Vagina (tissue), 2 donors: ENCODE measurements at regions not wholly inside any gene's neighbourhood (a gene's known extent, or its start where the extent isn't known, plus 50 kb on each side); places are given as distances from the start of the nearest gene placed in this dataset.

Source experiments
- CTCF ChIP-seq, 3 experiments: fragments of 450-650 bp in 2 of 3; fragments of 200-600 bp in 1 of 3; sonication (generic) in 1 of 3; IDR thresholded peaks; one replicate each; pipeline ENCODE4 v1.5.1; 2017 to 2019; ENCODE audit warnings: antibody characterized with exemption in 3 of 3, mild to moderate bottlenecking in 2 of 3, moderate library complexity in 2 of 3
- POLR2A ChIP-seq, 2 donors: fragments of 450-650 bp; IDR thresholded peaks; one replicate each; pipeline ENCODE4 v1.6.1; 2017; ENCODE audit warnings: antibody characterized with exemption in 2 of 2, mild to moderate bottlenecking in 2 of 2, moderate library complexity in 2 of 2

GRCh38 chr13:31919971-31920726 is 111.4 kb upstream of the FRY start:
- no peak for TF ChIP-seq CTCF (IDR thresholded peaks at IDR 0.05)
- no peak for TF ChIP-seq POLR2A (IDR thresholded peaks at IDR 0.05)
